HG02642 (cell line): ENCODE measurements at regions not wholly inside any gene's neighbourhood (a gene's known extent, or its start where the extent isn't known, plus 50 kb on each side); places are given as distances from the start of the nearest gene placed in this dataset.

ENCODE experiments used
- ATAC-seq: cut with Tn5 transposase; IDR thresholded peaks from one replicate; pipeline ENCODE4 v1.9.1; 2021; ENCODE audit warnings: mild to moderate bottlenecking; ENCODE audit not compliant: unreplicated experiment, poor library complexity

DNA sequence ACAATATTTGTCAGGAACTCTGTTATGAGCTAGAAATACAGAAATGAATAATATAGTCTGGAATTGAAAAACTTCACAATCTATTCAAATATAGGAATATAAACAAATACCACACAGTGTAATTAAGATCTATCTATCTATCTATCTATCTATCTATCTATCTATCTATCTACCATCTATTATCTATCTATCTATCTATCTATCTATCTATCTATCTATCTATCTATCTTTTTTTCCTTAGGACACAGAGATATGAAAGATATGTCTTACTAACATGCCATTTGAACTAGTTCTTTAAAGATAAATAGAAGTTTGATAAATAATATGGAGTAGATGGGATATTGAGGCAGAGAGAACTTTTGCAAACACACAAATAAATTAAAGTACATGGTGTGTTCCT lies 357.8 kb downstream of the PARP8 start:
- ATAC-seq = no peak

DNA sequence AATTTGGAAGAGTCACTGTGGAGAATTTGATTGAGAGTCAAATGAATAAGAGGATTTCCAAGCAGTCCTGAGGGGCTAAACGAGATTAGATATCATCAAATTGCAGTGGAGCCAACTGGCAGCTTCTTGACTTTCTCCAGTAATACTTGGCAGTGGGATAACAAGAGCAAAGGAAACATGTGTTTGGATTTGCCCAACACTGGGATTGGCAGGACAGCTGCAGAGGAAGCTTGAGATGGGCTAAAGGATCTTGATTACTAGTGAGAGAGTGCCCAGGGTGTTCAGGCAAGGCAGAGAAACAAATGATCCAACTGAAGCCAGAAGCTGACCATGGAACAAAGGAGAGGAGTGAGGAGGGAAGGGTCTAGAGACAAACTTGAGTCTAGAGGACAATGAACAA lies 356.0 kb upstream of the ISL1 start:
- no peak for ATAC-seq

DNA sequence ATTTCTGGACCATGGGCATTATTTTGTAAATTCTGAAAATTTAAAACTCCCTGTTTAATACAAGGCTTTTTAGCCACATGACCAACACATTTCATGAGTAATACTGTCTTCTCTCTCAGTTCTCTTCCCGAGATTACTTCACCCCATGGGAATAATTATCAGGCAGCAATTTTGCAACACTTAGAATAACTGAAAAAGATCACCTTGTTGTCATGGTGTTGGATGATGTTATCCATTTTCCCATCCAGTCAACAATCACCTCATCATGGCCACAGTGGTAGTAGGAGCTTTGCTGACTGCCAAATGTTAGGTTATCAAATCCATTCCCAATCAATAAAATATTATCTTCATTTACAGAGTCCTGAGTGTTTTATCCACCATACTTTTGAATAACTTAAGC lies 354.9 kb upstream of the ISL1 start:
- ATAC-seq = no peak

DNA sequence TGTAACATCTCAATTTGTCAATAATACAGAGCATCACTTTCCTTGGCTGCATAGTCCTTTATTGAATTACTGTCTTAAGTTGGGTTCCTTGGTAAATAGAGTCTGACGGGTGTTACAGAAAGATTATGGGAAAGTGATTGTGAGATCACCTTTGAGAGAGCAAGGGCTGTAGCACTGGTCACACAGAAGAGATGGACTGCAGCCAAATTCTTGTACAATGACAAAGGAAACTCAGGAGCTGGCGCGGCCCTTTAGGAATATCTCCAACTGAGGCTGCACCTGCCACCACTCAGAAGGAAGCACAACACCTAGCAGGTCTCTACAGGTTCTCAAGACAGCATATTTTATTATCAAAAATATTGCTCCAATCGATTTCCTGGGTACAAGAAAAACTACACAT lies 350.0 kb upstream of the ISL1 start:
- ATAC-seq = no peak

DNA sequence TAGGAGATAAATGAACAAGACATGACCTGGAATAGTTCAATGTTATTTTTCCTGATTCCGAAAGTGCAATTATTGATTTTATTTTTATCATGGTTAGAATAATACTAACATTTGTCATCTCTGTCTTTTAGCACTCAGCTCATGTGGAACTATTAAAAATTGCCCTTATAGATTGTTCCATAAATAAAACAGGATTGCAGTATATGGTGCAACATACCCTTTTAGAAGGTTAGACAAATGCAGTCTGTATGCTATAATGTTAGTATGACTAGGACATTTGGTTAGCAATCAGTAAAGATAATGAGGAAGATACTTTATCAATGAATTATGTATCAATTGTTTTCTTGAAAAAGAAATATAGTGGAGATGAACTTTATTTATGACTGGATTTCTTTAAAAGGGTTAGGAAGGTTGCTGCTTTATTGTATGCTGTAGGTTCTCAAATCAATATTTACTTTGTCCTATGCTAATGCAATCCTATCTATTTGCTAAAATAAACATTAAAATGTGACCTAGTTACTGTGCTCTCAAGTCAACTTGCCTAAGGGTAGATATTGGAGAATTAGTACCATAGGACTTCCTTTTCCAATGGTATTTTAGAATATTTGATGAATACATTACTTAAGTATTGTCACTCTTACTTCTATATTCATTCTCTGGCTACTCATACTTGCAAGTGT lies 348.9 kb upstream of the ISL1 start:
- ATAC-seq = no peak

DNA sequence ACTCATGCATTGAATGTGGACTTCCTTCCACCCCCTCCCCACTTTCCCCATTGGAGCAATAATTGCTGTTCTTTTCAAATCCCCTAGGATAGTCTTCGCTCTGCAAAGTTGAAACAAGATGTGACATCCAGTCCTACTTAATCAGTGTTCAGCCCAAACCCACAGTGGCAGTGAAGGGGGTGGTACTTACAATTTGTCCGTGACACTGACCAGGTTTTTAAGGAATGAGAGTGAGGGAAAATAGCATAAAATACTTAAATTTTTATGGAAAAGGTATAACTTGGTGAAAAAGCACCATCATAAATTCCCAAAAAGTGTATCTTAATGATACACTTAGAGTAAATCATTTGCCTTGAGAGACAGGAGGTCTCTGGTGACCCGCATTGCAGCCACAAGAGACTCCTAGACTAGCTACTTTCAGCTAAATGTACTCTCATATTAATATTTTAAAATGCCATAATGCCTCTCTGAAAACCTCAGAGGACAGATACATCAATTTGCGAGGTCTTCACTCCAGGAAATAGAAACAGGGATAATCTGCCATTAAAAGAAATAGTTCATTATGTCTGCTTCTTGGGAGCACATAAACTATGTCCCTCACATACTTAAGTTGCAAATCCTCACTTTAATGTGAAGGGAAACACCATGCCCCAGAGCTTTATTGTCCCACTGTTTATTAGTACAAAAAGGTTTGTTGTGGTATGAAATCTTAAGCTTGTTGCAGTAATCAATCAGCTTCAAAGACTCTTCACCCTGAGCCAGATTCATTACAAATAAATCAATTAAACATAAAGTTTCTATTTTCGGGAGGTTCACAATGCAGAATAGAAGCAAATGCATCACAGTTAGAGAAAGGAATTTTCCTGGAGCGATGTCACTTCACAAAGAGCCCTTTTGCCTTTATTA lies 343.6 kb upstream of the ISL1 start:
- ATAC-seq = no peak

DNA sequence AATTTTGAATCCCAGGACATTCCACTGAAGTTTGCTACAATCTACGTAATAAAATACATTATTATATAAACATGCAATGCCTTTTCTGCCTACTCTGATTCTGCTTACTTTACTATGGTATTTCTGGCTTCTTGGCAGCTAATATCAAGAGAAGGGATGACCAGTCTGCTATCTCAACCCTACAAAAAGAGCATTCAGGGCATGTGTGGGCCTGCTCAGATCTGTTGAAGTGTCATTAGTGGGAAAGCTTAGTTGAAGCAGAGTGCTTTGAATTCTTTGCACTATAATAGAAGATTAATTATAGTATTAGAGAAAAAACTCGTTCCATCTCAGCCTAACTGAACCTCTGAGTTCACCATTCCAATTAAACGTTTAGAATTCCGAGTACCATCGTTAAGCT lies 339.5 kb upstream of the ISL1 start:
- ATAC-seq = no peak

DNA sequence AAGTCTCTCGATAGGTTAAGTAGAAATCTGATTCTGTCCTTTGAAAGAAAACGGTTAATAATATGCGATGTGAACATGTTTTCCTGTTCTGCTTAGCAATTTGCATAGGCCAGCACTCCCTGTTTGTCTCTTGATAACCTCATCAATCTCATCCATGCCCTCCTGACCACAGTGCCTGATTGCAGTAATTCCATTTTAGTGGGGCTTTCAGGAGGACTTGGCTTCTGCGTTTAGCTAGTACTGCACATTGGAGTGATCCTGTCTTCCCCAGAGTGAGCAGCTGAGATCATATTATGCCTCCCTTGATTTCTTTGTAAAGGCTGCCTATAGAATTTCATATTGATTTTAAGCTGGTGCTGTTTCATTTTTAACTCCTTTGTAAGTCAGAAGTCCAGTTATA lies 335.9 kb upstream of the ISL1 start:
- no peak for ATAC-seq

DNA sequence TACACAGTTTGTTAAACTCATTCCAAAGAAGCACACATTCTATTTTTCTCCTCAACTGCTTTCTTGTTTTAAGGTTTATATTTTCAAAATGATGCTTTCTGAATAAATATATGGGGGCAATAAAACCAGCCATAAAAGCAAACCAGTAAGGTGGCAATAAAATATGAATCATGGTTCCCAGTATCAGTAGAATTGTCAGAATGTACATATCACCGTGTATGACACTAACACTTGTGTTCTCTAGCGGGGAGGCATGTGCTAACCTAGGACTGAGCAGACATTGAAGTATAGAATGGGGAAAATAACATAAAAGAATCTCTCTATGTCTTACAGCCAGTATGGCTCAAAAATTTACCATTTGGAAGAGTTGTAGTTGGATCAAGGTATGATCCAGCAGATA lies 329.9 kb upstream of the ISL1 start:
- no peak for ATAC-seq

DNA sequence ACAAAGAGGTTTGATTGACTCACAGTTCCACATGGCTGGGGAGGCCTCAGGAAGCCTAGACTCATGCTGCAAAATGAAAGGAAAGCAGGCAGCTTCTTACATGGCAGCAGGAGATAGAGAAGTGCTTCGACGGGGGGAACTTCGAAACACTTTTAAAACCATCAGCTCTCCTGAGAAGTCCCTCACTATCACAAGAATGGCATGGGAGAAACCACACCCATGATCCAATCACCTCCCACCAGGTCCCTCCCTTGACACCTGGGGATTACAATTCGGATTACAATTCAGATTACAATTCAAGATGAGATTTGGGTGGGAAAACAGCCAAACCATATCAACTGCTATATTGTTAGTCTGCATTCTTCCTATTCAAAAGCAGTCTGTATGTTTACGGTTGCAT lies 322.3 kb upstream of the ISL1 start:
- ATAC-seq = no peak

DNA sequence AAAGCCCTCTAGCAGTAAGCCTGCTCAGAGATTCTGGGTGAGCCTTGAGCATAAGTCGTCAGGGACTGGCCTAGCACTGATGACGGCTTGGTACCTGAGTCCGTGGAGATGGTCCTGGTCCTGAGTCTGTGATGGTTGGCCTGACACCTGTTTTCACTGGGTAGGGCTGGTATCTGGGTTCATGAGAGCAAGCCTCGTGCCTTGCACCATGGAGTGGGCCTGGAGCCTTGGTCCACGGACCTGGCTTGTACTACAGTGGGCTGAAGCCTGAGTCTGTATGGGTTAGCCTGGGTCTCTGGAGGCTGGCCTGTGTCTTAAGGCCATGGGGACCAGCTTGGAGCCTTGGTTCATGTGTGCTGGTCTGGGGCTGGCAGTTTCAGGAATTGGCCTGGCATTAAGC lies 310.3 kb upstream of the ISL1 start:
- ATAC-seq = no peak

DNA sequence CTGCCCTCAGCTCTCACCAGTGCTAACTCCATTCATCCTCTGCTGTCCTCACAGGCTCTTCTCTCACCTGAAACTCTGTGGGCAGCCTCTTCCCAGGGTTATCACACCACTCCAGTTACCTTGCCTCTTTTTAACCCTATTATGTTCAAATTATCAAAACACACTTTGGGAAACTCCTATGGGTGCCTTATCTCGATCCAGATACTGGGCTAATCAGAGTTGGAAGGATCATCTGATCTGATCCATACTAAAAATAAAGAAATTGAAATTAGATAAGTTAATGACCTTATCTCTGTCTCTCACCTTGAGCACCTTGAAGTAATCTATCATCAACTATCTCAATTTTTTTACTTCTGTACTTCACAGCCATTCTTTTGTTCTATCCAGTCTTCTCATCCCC lies 300.5 kb upstream of the ISL1 start:
- no peak for ATAC-seq

DNA sequence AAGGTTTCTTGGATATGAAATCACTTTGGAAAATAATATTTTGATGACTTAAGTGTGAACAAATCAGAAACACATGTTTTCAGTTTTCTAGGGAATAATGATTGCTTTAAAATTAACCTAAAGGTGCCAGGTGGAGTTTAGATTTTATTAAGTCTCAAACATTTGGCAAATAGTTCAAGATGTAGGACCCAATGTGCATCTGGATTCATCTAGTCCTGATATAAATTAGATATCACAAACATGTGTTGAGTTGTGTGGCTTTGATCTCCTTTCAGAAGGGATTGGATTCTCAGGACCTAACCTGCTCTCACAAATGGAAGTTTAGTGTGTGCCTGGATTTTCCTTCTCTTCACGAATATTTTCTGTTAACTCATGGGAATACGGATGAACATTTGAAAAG lies 291.4 kb upstream of the ISL1 start:
- ATAC-seq = no peak

DNA sequence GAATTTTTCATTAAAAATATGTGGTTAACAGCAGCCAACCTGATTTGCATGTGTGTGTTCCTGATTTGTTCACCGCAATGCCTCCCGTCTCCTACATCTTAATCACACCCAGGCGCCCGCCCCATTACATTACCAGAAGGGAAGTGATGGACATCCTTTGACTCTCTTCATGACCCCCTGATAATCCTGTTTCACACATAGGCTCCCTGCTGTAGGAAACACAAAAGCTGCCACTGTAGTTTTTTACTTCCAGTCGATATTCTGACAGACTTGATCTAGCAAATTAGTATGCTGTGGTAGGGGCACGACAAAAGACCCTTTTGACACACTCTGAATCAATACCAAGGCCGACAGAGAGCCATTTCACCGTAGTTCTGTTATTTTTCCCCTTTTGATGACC lies 287.8 kb upstream of the ISL1 start:
- ATAC-seq = no peak

DNA sequence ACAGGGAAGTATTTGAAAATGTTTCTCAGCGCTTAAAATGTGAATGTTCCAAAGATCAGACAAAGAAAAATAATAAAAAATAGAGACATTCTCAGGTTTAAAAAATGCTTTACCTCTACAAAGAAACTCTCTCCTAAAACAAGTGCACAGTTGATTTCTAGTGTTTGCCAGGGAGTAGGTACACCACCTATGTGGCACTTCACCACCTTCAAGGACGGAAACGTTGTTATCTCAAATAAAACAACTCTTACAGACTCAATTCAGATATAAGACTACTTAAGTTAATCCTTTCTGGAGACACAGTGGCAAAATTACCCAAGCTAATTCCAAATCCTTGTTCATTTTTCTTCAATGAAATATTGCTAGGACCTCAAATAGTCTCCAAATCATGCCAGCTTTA lies 286.4 kb upstream of the ISL1 start:
- ATAC-seq = no peak

DNA sequence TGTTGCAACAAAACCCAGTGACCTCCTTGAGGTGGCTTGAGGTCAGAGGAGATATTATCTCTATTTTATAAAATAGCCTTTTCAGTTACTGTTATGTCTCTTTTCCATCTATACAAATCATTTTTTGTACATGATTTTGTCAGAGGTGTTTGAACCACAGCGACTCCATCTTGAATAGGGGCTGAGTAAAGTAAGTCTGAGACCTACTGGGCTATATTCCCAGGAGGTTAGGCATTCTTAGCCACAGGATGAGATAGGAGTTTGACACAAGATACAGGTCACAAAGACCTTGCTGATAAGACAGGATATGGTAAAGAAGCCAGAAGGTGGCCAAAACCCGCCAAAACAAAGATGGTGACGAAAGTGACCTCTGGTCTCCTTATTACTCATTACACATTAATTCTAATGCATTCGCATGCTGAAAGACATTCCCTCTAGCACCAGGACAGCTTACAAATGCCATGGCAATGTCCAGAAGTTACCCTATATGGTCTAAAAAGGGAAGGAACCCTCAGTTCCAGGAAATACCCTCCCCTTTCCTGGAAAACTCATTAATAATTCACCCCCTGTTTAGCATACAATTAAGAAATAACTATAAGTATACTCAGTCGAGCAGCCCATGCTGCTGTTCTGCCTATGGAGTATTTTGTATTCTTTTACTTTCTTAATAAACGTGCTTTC lies 283.9 kb upstream of the ISL1 start:
- no peak for ATAC-seq

DNA sequence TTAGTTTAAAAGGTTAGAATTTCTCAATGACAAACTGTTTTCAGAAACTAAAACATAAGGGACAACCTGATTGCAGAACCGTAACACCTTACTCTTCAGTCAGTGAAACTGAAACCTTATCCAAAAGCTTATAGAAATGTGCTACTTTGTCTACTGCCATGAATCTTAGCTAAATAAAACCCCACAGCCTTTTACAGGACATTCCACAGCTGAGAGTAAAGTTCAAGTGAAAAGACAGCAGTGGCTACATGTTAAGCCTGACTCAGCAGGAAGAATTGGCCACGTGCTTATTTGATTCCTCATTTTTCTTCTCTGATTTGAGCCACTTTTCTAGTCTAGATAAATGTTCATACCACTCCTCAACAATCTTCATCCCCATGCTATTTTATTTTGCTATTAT lies 278.7 kb upstream of the ISL1 start:
- no peak for ATAC-seq

DNA sequence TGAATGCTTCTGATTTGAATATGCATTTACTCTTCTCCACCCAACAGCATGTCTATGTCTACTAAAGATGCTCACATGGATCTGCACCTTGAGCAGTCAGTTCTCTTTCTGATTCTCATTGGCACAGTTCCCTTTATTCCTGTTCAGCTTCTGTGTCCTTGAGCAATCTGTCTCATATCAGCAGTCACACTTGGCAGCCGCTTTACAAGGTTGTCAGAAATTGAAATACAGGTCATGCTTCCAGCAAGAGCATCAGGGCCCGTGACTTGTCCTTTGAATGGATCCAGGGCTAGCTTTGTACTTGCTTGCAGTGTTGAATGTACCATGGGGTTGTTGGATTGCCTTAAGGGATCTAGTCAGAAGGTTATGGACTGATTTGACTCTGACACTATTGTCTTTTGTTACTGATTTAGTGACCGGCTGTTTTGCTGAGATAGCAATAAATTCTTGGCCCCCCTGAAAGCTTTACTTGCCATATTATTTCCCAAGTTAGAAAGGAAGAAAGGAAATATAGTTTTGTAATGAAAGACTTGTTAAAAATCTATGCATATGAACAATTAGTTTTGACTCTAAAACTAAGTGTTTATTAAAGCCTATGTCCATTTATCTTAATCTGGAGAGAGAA lies 273.4 kb upstream of the ISL1 start:
- ATAC-seq = no peak

DNA sequence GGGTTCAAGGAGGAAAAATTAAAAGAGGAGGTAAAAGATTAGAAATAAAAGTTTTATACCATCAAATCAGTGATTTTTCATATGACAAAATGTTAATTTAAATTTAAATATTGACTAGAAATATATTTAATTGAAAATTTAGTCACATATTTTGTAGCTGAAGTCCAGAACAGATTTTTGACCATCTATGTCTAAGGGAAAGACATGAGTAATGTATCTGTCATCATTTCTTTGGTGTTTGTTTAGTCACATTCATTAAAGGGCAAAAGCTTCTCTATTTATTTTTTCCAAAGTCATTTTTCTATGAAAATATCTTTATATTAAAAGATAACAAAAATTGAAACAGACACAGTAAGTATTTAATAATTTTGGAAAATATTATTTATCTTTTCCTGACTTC lies 252.0 kb upstream of the ISL1 start:
- no peak for ATAC-seq

DNA sequence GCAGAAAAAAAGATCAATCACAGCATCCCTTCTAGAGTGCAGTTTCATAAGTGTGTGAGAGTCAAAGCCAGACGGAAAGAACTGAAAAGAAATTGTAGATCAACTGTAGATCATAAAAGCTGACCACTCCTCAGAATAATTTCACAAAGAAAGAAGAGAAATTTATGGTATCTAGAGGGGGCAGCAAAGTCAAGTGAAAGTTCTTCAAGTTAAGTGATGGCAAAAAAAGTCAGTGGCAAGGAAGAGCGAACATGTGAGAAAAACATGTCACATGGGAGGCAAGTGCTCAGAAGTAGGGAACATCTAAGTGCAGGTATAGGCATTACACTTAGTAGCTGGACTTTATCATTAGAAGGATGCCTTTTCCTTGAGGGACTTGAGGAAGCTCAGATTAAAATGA lies 245.1 kb upstream of the ISL1 start:
- no peak for ATAC-seq

DNA sequence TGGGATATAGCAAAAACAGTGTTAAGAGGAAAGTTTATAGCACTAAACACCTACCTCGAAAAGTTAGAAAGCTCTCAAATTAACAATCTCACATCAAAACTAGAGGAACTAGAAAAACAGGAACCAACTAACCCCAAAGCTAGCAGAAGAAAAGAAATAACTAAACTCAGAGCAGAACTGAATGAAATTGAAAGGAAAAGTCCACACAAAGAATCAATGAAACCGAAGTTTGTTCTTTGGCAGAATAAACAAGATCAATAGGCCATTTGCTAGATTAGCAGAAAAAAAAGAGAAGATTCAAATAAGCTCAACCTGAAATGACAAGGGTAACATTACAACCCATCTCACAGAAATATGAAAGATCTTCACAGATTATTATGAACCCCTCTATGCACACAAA lies 234.8 kb upstream of the ISL1 start:
- no peak for ATAC-seq
